ENCODE measurements at regions not wholly inside any gene's neighbourhood (a gene's known extent, or its start where the extent isn't known, plus 50 kb on each side); places are given as distances from the start of the nearest gene placed in this dataset.

DNA sequence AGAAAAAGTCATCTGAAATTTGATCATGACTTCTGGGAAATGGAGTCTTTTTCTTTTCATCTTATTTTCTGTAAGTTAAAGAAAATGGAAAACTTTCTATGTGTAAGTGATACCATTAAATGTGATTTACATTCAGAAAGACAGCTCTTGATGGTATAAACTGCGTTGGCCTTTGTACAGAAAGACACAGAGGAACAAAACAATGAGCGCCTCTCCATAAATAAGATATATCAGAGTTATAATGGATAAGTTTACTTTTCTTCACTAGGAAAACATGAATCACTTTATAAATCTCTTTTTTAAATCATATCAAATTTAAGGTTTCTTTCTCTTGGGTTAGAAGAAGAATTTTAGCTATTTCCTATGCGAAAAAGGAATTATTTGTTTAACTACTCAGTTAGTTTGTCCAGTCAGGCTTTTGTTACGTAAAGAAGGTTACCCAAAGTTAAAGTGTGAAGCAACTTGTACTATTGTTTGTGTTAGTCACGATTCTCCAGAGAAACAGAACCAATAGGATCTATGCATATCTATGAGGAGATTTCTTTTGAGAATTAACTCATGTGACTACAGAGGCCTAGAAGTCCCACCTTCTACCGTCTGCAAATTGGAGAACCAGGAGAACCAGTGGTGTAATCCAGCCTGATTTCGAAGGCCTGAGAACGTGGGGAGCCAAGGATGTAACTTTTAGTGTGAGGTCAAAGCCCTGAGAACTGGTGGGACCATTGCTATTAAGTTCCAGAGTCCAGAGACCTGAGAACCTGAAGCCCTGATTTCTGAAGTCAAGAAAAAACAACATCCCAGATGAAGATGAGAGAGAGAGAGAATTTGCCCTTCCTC lies 295.4 kb upstream of the KCNJ16 start:
- DNase-seq = no peak

DNA sequence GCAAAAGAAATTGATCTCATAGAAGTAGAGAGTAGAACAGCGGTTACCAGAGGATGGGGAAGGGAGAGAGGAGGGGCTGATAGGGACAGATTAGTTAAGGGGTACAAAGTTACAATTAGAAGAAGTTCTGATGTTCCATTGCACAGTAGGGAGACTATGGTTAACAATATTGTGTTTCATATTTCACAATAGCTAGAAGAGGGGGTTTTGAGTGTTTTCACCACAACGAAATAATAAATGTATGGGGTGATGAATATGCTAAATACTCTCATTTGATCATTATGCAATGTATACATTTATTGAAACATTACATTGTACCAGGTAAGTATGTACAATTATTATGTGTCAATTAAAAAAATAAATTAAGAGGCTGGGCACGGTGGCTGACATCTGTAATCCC lies 291.2 kb upstream of the KCNJ16 start:
- no peak for DNase-seq

DNA sequence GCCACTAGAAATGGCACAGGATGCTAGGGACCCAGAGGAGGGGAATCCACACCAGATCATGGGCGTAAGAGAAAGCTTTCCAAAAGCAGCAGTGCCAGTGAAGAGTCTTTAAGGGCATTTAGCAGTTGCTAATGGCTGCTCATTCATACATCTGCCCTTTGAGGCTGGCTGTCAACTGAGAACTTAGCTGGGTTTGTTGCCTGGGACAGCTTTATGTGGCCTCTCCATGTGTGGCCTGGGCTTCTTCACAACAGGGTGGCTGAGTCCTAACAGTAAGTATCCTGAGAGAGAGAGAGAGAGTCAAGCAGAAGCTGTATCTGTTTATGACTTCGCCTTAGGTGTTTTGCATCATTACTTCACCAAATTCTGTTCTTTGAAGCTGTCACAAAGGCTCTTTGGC lies 286.1 kb upstream of the KCNJ16 start:
- DNase-seq = no peak

DNA sequence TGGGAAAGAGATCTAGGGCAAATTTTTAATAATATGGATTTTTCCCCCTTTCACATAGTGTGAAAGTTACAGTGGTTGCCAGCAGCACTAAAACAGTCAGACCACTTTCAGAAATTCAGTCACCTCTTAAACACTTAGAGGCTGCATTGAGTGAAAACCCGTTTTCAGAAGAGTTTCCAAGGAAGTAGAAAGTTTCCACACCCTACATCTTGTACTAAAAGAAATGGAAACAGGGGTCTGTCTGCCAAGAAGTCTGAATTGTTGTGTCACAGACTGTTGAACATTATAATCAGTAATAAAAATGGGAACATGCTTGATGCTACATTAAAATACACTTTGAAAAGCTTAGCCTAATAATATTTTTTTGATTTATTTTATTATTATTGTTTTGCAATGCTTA lies 278.9 kb upstream of the KCNJ16 start:
- no peak for DNase-seq

DNA sequence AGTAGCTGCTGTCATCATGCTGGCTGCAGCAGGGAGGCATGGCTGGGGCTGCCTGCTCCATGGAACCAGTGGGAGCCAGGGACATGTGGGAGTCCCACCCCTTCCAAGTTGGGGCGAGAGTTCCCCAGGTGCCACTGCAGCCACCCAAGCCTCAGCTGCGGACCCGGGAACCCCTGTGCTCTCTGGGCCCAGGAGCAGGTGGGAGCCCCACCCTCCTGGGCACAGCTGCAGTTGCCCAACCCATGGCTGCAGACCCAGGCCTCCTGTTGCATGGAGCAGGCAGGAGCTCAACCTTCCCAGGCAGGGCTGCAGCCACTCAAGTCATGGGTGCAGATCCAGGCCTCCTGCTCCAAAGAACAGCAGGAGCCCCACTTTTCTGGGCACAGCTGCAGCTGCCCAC lies 274.2 kb upstream of the KCNJ16 start:
- DNase-seq = no peak

DNA sequence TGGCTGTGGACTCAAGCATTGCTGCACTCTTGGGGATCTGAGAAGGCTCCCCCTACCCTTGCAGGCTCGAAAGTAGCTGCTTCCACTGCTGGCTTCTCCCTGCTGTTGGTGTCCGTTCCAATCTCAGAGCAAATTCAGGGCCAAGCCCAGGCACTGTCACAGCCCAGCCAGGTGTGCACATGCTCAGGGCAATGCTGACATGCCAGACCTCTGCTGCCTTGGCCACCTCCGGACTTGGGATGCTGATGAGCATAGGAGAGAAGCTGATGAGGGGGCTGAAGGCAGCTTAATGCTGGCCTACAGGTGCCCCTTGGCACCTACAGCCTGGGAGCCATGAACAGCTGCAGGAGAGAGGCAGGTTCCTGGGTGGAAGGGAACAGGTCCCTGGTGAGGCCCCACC lies 273.7 kb upstream of the KCNJ16 start:
- DNase-seq = no peak

DNA sequence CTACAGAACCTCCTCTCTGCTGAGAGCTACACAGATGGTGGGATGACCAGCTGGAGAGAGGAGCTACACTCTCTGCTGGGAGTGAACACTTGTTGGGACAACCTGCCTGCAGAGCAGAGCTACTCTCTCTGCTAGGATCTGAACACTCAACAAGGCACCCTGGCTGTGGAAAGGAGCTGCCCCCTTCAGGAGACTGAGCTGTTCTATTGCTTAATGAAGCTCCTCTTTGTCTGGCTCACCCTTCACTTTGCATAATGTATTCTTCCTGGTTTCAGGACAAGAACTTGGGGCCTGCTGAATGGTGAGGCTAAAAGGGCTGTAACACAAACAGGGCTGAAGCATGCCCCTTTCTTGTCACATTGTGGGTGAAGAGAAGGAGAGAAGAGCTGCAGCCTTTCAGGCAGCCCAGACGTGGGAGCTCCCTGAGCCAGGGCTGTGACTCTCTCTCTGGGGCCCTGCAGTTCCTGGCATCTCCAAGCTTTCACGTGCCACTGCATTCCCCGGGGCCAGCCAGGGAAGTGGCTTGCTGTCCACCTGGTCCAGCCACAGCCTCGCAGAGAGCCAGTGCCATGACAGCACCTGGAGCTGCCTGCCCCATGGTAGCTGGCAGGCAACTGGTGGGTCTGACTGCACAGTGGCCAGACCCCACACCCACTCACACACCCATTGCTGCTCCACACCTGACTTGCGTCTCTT lies 272.8 kb upstream of the KCNJ16 start:
- no peak for DNase-seq

DNA sequence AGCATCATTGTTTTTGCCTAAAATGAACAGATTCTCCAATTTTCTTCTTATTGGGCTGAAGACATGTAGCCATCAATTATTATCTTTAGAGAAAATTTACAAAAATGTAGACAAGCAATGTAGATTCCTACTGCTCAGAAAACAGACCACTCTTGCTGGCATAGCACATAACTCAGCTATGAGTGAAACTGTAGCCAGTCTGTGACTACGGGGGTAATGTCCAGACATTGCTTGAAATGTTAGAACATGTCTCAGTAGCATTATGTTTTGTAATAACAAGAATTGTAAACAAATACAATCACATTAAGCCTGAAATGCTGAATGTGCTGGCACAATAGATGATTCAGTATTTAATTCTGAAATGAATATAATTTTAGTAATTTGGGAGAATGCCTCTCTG lies 265.7 kb upstream of the KCNJ16 start:
- DNase-seq = no peak

DNA sequence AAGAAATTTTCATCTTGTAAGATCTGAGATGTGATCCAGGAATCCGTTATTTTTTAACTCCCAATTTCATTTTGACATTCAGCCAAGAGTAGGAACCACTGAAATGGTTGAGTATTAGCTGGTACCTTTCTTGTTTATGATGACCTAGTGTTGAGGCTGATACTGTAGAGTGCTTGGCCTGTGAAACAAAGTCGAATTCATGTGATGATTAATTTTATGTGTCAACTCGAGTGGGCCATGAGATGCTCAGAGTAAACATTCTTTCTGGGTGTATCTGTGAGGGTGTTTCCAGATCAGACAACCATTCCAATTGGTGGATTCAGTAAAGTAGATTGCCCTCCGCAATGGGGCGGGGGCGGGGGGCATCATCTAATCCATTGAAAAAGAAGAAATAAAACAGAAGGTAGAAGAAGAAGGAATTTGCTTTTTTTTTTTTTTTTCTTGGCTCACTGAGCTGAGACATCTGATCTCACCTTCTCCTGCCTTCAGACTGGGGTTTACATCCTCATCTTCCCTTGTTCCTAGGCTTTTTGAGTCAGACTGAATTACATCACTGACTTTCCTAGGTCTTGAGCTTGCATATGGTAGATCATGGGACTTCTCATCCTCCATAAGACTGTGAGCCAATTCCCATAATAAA lies 264.6 kb upstream of the KCNJ16 start:
- DNase-seq = no peak

DNA sequence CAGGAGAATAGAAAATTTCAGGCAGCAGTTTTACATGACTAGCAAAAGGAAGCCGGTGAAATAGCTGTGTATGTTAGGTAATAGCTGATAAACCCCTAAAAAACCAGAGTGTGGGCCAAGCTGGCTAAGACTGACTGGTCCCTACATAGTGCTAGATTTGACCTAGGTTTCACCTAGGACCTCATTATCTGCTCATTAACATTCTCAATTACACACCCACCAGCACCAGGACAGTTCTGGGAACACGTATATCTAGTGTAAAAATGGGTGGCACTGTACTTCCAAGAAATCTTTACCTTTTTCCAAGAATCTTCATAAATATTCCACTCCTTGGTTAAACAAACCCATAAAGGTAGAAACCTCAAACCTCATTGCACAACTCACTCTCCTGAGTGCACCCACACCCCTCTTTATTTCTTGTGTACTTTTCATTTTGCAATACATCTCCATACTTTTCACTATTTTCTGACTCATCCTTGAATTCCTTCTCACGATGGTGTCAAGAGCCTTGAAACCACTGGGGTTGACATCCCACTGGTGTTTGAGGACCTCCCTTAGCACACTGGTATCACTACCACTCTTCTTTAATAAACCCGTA lies 262.7 kb upstream of the KCNJ16 start:
- no peak for DNase-seq

DNA sequence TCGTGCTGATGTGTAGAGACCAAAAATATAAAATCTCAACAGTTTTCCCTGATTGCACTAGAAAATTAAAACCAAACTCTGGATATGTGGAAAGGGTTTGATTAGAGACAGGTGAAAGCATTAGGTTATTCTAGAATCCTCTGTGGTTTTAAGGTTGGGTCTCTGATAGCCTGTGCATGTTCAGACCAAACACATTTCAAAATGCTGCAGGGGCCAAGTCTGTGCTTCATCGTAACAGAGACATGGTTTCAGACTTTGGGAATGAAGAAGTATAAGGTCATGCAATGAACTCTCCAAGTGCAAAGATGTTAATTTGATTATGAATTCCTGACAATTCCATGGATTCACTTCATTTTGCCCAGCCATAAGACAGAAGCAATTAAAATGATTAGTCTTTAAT lies 261.0 kb upstream of the KCNJ16 start:
- no peak for DNase-seq

DNA sequence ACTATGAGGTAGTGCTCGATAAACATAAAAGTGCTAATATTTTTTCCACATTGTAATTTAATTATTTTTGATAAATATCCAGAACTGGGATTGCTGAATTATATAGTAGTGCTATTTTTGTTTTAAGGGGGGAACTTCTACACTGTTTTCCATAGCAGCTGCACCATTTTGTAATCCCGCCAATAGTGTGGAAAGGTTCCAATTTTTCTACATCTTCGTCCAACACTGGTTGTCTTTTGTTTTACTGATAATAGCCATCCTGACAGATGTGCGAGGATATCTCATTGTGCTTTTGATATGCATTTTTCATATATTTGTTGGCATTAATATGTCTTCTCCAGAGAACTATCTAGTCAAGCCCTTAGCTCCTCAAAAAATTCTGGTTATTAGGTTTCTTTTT lies 259.6 kb upstream of the KCNJ16 start:
- DNase-seq = no peak

DNA sequence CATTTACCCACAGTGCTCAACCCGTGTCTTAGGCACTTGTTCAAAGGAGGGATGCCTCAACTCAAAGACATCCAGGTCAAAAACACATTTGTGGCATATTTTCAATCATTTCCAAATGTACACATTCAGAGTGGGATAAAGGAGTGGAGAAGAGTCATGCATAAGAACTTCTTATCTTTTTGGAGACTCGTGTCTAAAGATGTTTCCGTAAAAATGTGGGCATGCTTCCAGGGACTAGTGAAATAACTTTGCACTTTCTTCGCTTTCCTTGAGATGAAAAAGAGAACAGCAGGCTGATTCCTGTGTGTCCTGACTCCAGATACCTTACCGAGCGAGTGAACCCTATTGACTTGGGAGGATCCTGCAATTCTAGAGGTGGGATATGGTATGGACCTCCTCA lies 256.6 kb upstream of the KCNJ16 start:
- no peak for DNase-seq

DNA sequence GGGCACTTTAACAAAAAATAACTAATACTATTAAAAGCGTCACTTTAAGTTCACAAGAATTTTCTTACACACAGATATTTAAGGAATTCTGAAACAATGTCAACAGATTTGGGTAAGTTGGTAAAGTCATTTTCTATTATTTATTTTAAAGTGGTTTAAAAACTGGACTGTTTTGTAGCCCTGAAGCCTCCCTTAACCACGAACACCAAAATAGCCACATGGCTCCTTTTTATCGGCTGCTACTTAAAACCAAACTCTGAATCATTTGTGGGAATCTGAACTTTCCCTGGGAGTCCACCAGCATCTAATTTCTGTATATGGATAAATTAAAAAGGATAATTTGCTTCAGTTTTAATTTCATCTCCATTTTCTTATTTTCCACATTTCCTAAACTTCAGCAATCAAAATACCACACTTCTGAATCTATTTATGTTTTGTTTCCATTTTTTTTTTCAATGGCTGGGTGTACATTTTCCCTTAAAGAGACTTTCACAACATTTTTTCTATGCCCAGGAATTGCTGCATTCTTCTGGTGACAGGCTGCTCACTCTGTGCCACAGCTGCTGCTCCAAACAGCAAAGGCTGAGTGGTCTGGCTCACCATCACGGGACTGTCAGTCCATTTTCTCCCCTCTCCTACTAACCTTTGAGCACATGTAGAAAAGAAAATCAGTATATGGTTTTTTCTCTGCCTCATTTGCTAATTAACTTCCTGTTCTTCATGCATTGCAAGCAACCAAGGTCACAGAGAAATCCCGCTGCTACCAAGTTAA lies 255.5 kb upstream of the KCNJ16 start:
- DNase-seq = no peak

DNA sequence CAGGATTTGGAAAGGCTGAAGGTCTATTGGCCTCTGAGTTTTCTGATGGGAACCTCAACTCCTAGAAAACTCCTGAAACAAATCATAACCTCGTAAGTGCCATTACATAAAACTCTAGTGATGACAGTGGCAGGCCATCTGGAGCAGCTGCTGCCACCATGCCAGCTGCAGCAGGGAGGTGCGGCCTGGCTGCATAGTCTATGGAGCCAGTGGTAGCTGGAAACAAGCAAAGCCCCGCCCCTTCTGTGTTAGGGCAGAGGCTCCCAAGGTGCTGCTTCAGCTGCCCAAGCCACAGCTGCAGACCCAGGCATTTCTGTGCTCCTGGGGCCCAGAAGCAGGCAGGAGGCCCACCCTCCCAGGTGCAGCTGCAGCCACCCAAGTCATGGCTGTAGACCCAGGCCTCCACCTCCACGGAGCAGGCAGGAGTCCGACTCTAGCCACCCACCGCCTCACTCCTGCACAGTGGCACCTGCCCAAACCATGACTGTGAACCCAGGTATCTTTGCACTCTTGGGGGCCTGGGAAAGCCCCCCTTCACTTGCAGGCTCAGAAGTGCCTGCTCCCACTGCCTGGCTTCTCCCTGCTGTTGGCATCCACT lies 254.1 kb upstream of the KCNJ16 start:
- DNase-seq = no peak

DNA sequence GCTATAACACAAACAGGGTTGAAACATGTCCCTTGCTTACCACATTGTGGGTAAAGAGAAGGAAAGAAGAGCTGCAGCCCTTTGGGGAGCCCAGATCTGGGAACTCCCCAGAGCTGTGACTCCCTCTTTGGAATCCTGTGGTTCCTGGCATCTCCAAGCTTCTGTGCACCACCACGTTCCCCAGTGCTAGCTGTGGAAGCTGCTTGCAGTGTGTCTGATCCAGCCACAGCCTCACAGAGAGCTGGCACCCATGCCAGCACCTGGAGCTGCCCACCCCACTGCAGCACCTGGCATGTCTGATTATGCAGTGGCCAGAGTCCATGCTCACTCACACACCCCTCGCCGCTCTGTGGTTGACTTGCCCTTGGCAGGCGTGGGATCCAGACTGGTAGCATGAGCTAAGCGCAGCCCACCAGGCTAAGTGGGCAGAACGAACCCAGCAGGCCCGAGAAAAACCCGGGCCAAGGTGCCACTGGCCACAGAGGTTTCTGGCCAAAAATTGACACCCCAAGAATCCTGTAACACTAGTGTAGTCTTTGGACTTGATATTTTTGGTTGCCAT lies 252.6 kb upstream of the KCNJ16 start:
- no peak for DNase-seq

DNA sequence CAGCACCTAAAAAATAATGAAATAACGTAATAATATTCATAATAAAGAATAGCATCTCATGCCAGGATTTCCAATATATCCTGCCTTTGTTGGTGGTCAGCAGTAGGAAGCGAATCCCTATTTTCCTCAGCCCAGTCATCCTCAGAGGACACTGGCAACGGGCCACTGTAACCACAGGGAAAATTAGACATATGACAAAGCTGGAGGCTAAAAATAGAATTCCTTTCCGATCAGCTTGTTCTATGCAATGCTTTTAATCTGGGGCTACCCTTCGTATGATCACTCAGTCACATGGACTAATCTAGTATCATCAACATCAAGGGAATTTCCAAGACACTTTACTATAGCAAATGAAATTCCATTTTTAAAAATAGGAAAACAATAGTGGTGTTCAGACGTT lies 246.9 kb upstream of the KCNJ16 start:
- no peak for DNase-seq

DNA sequence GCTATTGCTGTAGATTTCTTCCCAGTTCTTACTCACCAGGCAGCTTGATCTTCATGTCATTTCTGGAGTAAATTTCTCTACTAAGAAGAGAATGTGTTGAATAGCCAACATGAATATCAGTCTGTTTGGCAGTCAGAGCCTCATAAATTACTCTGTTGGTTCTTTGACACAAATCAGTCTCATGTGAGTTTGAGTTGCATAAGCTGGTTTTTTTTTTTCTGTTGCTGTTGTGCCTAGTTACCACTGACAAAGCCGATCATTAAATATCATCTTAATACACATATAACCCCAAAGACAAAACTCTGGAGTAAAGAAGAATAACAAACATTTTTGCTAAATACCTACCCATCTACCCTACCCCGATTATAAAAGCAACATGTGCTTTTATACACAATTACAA lies 240.5 kb upstream of the KCNJ16 start:
- no peak for DNase-seq

DNA sequence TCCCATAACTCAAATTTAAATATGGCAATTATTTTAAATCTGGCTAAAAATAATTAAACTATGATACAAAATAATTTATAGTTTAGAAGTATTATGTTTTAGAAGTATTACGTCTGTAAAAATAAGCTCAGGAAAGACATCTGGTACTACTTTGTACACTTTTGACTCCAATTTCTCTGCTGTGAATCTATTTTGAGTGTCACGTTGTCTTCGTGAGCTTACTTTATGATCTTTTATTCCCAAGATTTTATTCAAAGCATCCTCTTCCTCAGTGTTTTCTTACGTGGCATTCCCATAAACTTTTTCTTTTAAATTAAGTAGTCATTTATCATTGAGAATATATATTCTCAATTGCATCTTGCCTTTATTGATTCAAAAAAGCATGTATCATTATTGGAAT lies 223.3 kb upstream of the KCNJ16 start:
- no peak for DNase-seq

DNA sequence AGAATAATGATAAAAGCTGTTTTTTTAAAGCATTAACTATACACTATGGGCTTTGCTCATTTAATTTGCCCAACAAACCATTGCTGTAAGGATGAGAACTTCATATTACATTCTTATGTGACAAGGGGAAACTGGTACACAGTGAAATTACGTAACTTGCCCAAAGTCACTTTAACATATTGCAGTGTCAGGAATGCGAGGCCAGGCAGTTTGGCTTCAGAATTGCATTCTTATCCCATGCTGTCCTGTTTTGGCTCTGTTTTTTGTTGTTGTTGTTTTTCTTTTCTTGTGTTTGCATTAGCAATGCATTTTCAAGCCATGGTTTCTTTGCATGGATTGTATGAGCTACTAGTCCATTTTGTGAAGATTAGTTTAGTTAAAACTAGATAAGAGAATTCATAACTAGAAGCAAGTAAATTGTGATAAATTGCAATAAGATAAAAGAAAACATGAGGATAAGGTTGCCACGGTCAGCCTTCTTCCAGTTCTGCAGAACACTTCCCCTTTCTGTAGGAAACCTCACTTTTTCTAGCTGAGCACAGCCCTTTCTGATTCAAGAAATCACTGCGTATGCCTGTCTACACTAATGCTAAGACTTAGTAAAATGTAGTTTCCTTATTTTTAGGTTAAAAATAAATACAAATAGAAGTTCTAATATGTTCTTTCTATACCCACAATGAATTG lies 221.3 kb upstream of the KCNJ16 start:
- DNase-seq = no peak

DNA sequence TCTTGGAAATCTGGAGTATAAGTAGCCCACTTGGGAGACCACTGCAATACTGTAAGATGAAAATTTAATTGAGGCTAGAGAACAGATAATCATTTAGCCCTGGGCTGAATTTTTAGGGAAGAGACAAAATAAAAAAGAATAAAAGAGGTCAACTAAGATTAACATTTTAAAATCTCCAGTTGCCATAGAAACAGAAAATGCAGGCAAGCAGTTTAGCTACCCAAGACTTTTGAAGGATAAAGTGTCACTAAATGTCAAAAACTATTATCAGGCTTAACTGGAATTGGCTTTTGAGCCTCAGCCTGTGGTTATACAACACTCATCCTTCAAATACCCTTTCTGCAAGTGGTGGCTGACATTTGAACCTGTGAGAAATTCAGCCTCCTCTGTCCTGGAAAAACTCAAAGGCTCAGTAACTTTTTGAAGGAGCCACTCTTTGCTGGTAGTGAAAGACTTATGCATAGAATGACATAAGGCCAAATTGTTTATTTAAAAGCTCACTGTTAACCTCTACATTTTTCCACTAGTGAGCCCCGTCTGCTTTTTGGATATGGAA lies 220.7 kb upstream of the KCNJ16 start:
- DNase-seq = no peak

All from activated CD4-positive, alpha-beta T cell treated with anti-CD3 and anti-CD28 coated beads, Interleukin-2, amount 50 U/mL, for 16 hours (primary cell).